SHP77 (cell line): ENCODE measurements at regions not wholly inside any gene's neighbourhood (a gene's known extent, or its start where the extent isn't known, plus 50 kb on each side); places are given as distances from the start of the nearest gene placed in this dataset.
"Not testable (repeated sequence)": the region's sequence is repeated elsewhere in the genome, so short reads cannot be mapped to it uniquely, and the experiment has no call there.

Source experiments
- DNase-seq, 2 experiments: peaks; one replicate each; lab custom pipeline; 2025; lab: John Stamatoyannopoulos, UW

- DNase-seq, result peak; percentile 4 to 26
Observed at GRCh38 chr2:156254637-156255067, 77.9 kb downstream of the NR4A2 start.

- DNase-seq, result no peak
Observed at GRCh38 chr2:156253765-156254164, 78.8 kb downstream of the NR4A2 start.

- no peak for DNase-seq
Observed at GRCh38 chr2:156242874-156243273, 89.6 kb downstream of the NR4A2 start.

GRCh38 chr2:156237558-156237957 is 95.0 kb downstream of the NR4A2 start:
- no peak for DNase-seq

GRCh38 chr2:156229724-156230362 is 102.7 kb downstream of the NR4A2 start:
- no peak for DNase-seq

GRCh38 chr2:156223328-156223727 is 109.2 kb downstream of the NR4A2 start:
- DNase-seq, result not testable (repeated sequence)

GRCh38 chr2:156221703-156222102 is 110.8 kb downstream of the NR4A2 start:
- DNase-seq, result no peak

- DNase-seq, result no peak
Observed at GRCh38 chr2:156219491-156220100, 112.9 kb downstream of the NR4A2 start.

- DNase-seq, result no peak
Observed at GRCh38 chr2:156215656-156216055, 116.9 kb downstream of the NR4A2 start.

- no peak for DNase-seq
Observed at GRCh38 chr2:156211318-156211717, 121.2 kb downstream of the NR4A2 start.

GRCh38 chr2:156206355-156206754 is 126.2 kb downstream of the NR4A2 start:
- no peak for DNase-seq

- no peak for DNase-seq
Observed at GRCh38 chr2:156199588-156199987, 132.9 kb downstream of the NR4A2 start.

- no peak for DNase-seq
Observed at GRCh38 chr2:156196031-156196430, 136.5 kb downstream of the NR4A2 start.

GRCh38 chr2:156192468-156192867 is 140.1 kb downstream of the NR4A2 start:
- DNase-seq, result no peak

- peak in 1 of 2 experiments; percentile 20 for DNase-seq
Observed at GRCh38 chr2:156191527-156191926, 141.0 kb downstream of the NR4A2 start.

GRCh38 chr2:156190517-156190916 is 142.0 kb downstream of the NR4A2 start:
- DNase-seq, result peak in 1 of 2 experiments; percentile 10

GRCh38 chr2:156189584-156189983 is 142.9 kb downstream of the NR4A2 start:
- DNase-seq, result no peak

- DNase-seq, result peak; percentile 61 to 71
Observed at GRCh38 chr2:156189143-156189542, 143.4 kb downstream of the NR4A2 start.

GRCh38 chr2:156182132-156182531 is 150.4 kb downstream of the NR4A2 start:
- no peak for DNase-seq

GRCh38 chr2:156181208-156181607 is 151.3 kb downstream of the NR4A2 start:
- no peak for DNase-seq

- DNase-seq, result no peak
Observed at GRCh38 chr2:156177654-156178053, 154.9 kb downstream of the NR4A2 start.

GRCh38 chr2:156175946-156176345 is 156.6 kb downstream of the NR4A2 start:
- DNase-seq, result no peak

- DNase-seq, result no peak
Observed at GRCh38 chr2:156170929-156171328, 161.6 kb downstream of the NR4A2 start.

GRCh38 chr2:156165742-156166141 is 166.8 kb downstream of the NR4A2 start:
- DNase-seq, result no peak
